Urothelium cell line (cell line): ENCODE measurements at regions not wholly inside any gene's neighbourhood (a gene's known extent, or its start where the extent isn't known, plus 50 kb on each side); places are given as distances from the start of the nearest gene placed in this dataset.
"Not testable (repeated sequence)": the region's sequence is repeated elsewhere in the genome, so short reads cannot be mapped to it uniquely, and the experiment has no call there.

ENCODE experiments used
- DNase-seq: peaks from one replicate; pipeline ENCODE4 v3.0.0; 2011; ENCODE audit warnings: low spot score, mixed read lengths
- FAIRE-seq: peaks from 2 replicates; lab custom pipeline; 2011; peaks lifted over from hg19 to GRCh38; lab: Jason Lieb, UNC

- DNase-seq, FAIRE-seq: not testable (repeated sequence)
Measured at GRCh38 chr11:129763569-129763968, 52.1 kb upstream of the TMEM45B start.

- not testable (repeated sequence) for DNase-seq, FAIRE-seq
Measured at GRCh38 chr11:129764204-129764603, 51.4 kb upstream of the TMEM45B start.
